ENCODE measurements at regions not wholly inside any gene's neighbourhood (a gene's known extent, or its start where the extent isn't known, plus 50 kb on each side); places are given as distances from the start of the nearest gene placed in this dataset.
A peak's percentile ranks its signal among the peaks of the same experiment; 100 is the strongest.

- H3K27me3 Mint-ChIP-seq (ENCODE audit: low read depth, poor library complexity) = peaks cover 14% of the 10 kb centered on the region
- no peaks in the 10 kb centered on the region for H3K9me3 Mint-ChIP-seq
- no peaks in the 10 kb centered on the region for H3K36me3 Mint-ChIP-seq (ENCODE audit: low read depth)
- H3K4me1 Mint-ChIP-seq = peaks cover 60% of the 10 kb centered on the region
- H3K4me3 Mint-ChIP-seq = no peak overlapping the region
- no peak for DNase-seq
- no peak overlapping the region for H3K27ac Mint-ChIP-seq
- no peak for TF ChIP-seq CTCF (IDR thresholded peaks at IDR 0.05)
Measured at GRCh38 chr3:194745422-194746184, 59.9 kb downstream of the FAM43A start.

DNA sequence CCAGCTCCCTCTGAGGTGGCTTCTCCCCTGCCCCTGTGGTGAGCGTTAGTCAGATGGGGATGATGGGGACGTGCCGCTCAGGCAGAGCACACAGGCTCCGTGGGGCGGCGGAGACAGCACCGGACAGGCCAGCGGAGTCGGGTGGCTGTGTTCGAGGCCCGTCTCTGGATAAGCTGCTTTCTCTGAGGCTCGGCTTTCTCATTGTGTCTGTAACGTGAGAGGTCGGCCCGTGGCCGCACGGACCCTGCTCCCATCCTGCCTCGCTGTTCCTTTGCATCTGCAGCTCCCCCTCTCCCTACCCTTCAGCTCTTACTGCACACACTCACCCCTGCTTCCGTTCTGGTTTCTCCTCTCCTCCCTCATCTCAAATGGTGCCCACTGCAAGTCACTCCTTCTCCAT, 62.5 kb downstream of the FAM43A start:
- H3K27ac Mint-ChIP-seq = peak overlapping the region; percentile 7
- TF ChIP-seq CTCF (IDR thresholded peaks at IDR 0.05) = no peak
- peak; percentile 28 for DNase-seq
- H3K9me3 Mint-ChIP-seq = no peaks in the 10 kb centered on the region
- H3K27me3 Mint-ChIP-seq (ENCODE audit: low read depth, poor library complexity) = peaks cover 9% of the 10 kb centered on the region
- peaks cover 62% of the 10 kb centered on the region for H3K4me1 Mint-ChIP-seq
- H3K36me3 Mint-ChIP-seq (ENCODE audit: low read depth) = no peaks in the 10 kb centered on the region
- no peak overlapping the region for H3K4me3 Mint-ChIP-seq

DNA sequence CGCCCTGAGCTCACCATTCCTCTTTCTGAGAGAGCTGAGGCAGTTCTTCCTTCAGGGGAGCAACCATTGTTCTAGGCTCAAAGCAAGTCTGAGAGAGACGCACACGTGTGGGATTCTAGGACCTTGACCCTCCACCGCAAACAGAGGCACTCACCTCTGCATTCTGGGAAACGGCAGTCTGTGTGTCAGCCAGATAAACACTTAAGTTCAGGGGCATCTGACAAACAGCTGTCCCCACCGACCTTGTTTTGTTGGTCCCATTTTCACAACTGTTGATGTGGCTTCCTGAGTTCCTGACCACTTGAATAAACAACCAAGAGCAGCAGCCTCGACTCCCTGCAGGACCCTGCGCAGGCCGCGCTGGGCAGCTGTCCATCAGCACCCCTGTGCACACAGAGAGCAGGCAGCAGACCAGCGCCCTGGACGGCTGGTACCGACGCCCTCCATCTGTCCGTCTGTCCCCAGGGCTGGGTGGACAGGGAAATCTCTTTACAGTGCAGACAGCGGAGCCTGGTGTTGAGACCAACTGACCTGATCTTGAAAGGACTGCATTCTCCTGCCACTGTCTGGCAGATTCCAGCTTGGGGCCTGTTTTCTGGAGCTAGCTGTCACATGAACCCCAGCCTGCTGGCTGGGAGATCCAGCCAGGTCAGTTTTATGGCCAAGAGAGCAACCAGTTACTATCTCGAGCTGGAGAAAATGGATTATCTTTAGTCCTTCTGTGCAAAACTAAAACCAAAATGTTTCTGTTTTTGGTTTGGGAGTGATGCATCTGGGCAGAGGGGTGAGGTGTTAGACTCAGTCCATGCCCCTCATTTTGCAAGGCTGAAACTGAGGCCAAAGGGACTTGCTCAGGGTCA, 64.2 kb downstream of the FAM43A start:
- TF ChIP-seq CTCF (IDR thresholded peaks at IDR 0.05) = no peak
- H3K27ac Mint-ChIP-seq = peak overlapping the region; percentile 79
- no peaks in the 10 kb centered on the region for H3K36me3 Mint-ChIP-seq (ENCODE audit: low read depth)
- peak; percentile 40 for DNase-seq
- H3K4me1 Mint-ChIP-seq = peaks cover 69% of the 10 kb centered on the region
- peak overlapping the region; percentile 25 for H3K4me3 Mint-ChIP-seq
- peaks cover 10% of the 10 kb centered on the region for H3K27me3 Mint-ChIP-seq (ENCODE audit: low read depth, poor library complexity)
- no peaks in the 10 kb centered on the region for H3K9me3 Mint-ChIP-seq

DNA sequence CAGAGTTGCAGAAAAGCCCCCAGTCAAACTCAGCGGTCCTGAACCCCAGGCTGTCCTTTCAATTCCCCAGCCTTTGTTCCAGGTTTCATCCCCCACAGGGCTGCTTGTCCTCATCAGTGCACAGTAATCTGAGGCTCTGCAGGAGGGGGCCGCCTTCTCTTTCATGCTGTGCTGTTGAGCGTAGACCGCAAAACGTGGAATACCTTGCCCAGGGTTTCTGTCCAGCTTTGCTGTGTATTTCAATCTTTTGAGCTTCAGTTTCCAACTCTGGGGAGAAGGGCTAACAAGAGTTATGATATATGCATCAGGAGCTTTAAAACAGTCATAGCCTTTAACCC, 64.8 kb downstream of the FAM43A start:
- peak overlapping the region; percentile 15 for H3K4me3 Mint-ChIP-seq
- peaks cover 63% of the 10 kb centered on the region for H3K4me1 Mint-ChIP-seq
- DNase-seq = peak; percentile 58
- no peaks in the 10 kb centered on the region for H3K36me3 Mint-ChIP-seq (ENCODE audit: low read depth)
- no peaks in the 10 kb centered on the region for H3K9me3 Mint-ChIP-seq
- peaks cover 13% of the 10 kb centered on the region for H3K27me3 Mint-ChIP-seq (ENCODE audit: low read depth, poor library complexity)
- peak overlapping the region; percentile 79 for H3K27ac Mint-ChIP-seq
- TF ChIP-seq CTCF (IDR thresholded peaks at IDR 0.05) = no peak

DNA sequence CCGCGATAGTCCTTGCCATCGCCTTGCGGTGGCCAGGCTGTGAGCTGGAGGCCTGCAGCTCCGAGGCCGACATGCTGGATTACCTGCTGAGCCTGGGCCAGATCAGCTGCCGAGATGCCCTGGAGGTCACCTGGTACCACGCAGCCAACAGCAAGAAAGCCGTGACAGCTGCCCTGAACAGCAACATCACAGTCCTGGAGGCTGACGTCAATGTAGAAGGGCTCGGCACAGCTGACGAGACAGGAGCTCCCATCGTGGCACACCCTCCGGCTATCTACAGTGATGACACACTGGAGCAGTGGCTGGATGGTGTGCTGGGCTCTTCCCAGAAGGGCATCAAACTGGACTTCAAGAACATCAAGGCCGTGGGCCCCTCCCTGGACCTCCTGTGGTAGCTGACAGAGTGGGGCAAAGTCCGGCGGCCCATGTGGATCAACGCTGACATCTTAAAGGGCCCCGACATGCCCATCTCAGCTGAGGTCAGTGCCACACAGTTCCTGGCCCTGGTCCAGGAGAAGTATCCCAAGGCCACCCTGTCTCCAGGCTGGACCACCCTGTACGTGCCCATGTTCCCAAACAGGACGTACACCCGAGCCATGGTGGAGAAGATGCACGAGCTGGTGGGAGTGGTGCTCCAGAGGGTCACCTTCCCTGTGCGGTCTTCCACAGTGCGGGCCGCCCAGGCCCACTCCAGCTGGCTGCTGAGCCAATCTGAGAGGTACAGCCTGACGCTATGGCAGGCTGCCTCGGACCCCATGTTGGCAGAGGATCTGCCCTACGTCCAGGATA, 70.2 kb downstream of the FAM43A start:
- no peak for TF ChIP-seq CTCF (IDR thresholded peaks at IDR 0.05)
- Mint-ChIP-seq H3K4me1 (peaks cover 37% of the 10 kb centered on the region), H3K9me3 (no peaks in the 10 kb centered on the region), H3K27me3 (ENCODE audit: low read depth, poor library complexity) (peaks cover 17% of the 10 kb centered on the region), H3K36me3 (ENCODE audit: low read depth) (no peaks in the 10 kb centered on the region), H3K4me3 (no peak overlapping the region), H3K27ac (no peak overlapping the region)
- no peak for DNase-seq

Measured in nephron progenitor cell (in vitro differentiated cells).